IMR-90 (cell line): ENCODE measurements at regions not wholly inside any gene's neighbourhood (a gene's known extent, or its start where the extent isn't known, plus 50 kb on each side); places are given as distances from the start of the nearest gene placed in this dataset.
A peak's percentile ranks its signal among the peaks of the same experiment; 100 is the strongest.

Source experiments
- ATAC-seq: fragments of 200-7000 bp; cut with Tn5 transposase; 2 replicates; pipeline ENCODE4 v1.9.1; 2020; ENCODE audit warnings: low read depth, mild to moderate bottlenecking, moderate library complexity
- BruUV-seq: library from RNA; stranded (reverse); fragments of 400-500 nt; replicated peaks from 2 replicates; lab custom pipeline; 2021; lab: Mats Ljungman, UMichigan
- CTCF ChIA-PET: fragments of 300-600 bp; formaldehyde crosslinking; extraction: SDS; loops from one replicate; lab custom pipeline; 2021; ENCODE audit warnings: antibody characterized with exemption; lab: Yijun Ruan, JAX
- POLR2A ChIA-PET: fragments of 300-600 bp; sonication (Branson Sonifier 250); formaldehyde crosslinking; loops from one replicate; lab custom pipeline; 2022; ENCODE audit warnings: antibody characterized with exemption; ENCODE audit not compliant: unreplicated experiment; lab: Charles Lee
- DNase-seq: peaks from one replicate; pipeline ENCODE4 v3.0.0; 2013
- H2AFZ ChIP-seq: replicated peaks from 2 replicates; pipeline ENCODE3; 2013; ENCODE audit warnings: low read length, mild to moderate bottlenecking; ENCODE audit not compliant: poor library complexity
- H2AK5ac ChIP-seq: 2 replicates; pipeline ENCODE4 v1.6.1; 2013; ENCODE audit warnings: low read depth, low read length, inconsistent platforms
- H2AK9ac ChIP-seq: replicated peaks from 2 replicates; pipeline ENCODE3; 2013; ENCODE audit warnings: mild to moderate bottlenecking, low read depth, low read length, moderate library complexity; ENCODE audit not compliant: poor library complexity
- H2BK120ac ChIP-seq: 2 replicates; pipeline ENCODE4 v1.6.1; 2013; ENCODE audit warnings: low read depth, low read length, inconsistent platforms
- H2BK15ac ChIP-seq: 3 replicates; pipeline ENCODE4 v1.6.1; 2013; ENCODE audit warnings: low read depth, low read length, inconsistent platforms
- H2BK20ac ChIP-seq: 2 replicates; pipeline ENCODE4 v1.6.1; 2013; ENCODE audit warnings: low read depth, mild to moderate bottlenecking, inconsistent platforms, low read length, moderate library complexity
- H2BK5ac ChIP-seq: 2 replicates; pipeline ENCODE4 v1.6.1; 2013; ENCODE audit warnings: mild to moderate bottlenecking, low read depth, low read length, inconsistent platforms; ENCODE audit not compliant: poor library complexity, severe bottlenecking
- H3K14ac ChIP-seq: replicated peaks from 2 replicates; pipeline ENCODE4 v1.6.1; 2013; ENCODE audit warnings: low read depth, low read length, inconsistent platforms
- H3K18ac ChIP-seq: 2 replicates; pipeline ENCODE4 v1.6.1; 2013; ENCODE audit warnings: low read depth, low read length, control low read depth
- H3K23ac ChIP-seq: 2 replicates; pipeline ENCODE4 v1.6.1; 2013; ENCODE audit warnings: low read depth, low read length, inconsistent platforms
- H3K27ac ChIP-seq: 2 replicates; pipeline ENCODE4 v1.5.1; 2013; ENCODE audit warnings: mild to moderate bottlenecking, control low read depth, low read length; ENCODE audit not compliant: insufficient read depth
- H3K27me3 ChIP-seq: 2 replicates; pipeline ENCODE4 v1.6.1; 2013; ENCODE audit warnings: low read length; ENCODE audit not compliant: control insufficient read depth, insufficient read depth
- H3K36me3 ChIP-seq: 2 replicates; pipeline ENCODE4 v1.6.1; 2013; ENCODE audit warnings: low read length, mixed read lengths; ENCODE audit not compliant: control insufficient read depth, insufficient read depth
- H3K4ac ChIP-seq: 2 replicates; pipeline ENCODE4 v1.6.1; 2013; ENCODE audit warnings: low read depth, low read length, inconsistent platforms
- H3K4me1 ChIP-seq: 2 replicates; pipeline ENCODE4 v1.6.1; 2013; ENCODE audit warnings: low read length, mixed read lengths; ENCODE audit not compliant: control insufficient read depth, insufficient read depth
- H3K4me2 ChIP-seq: 2 replicates; pipeline ENCODE4 v1.6.1; 2013; ENCODE audit warnings: low read depth, mild to moderate bottlenecking, control low read depth, low read length, moderate library complexity
- H3K4me3 ChIP-seq: 2 replicates; pipeline ENCODE4 v1.5.1; 2013; ENCODE audit warnings: low read depth, mild to moderate bottlenecking, control low read depth, low read length, moderate library complexity; ENCODE audit not compliant: insufficient read depth
- H3K56ac ChIP-seq: 2 replicates; pipeline ENCODE4 v1.6.1; 2013; ENCODE audit warnings: low read length, inconsistent platforms; ENCODE audit not compliant: insufficient read depth; ENCODE audit errors: extremely low read depth
- H3K79me1 ChIP-seq, 2 experiments: 2 replicates each; pipeline ENCODE4 v1.6.1; 2013; ENCODE audit warnings: low read length in 2 of 2, inconsistent platforms in 1 of 2, low read depth in 1 of 2
- H3K9ac ChIP-seq: 2 replicates; pipeline ENCODE4 v1.6.1; 2013; ENCODE audit warnings: low read depth, low read length, control low read depth
- H3K9me1 ChIP-seq: 2 replicates; pipeline ENCODE4 v1.6.1; 2013; ENCODE audit warnings: low read length, inconsistent platforms; ENCODE audit not compliant: insufficient read depth
- H3K9me3 ChIP-seq: 2 replicates; pipeline ENCODE4 v1.6.1; 2013; ENCODE audit warnings: low read length; ENCODE audit not compliant: control insufficient read depth, insufficient read depth
- H4K20me1 ChIP-seq: 2 replicates; pipeline ENCODE4 v1.6.1; 2013; ENCODE audit warnings: low read length, inconsistent platforms; ENCODE audit not compliant: insufficient read depth
- H4K5ac ChIP-seq: 2 replicates; pipeline ENCODE4 v1.6.1; 2013; ENCODE audit warnings: mild to moderate bottlenecking, low read depth, low read length, control low read depth
- H4K8ac ChIP-seq, 2 experiments: 2 replicates each; pipeline ENCODE4 v1.6.1; 2013; ENCODE audit warnings: low read depth in 2 of 2, low read length in 2 of 2, control low read depth in 1 of 2, inconsistent platforms in 1 of 2
- H4K91ac ChIP-seq: 2 replicates; pipeline ENCODE4 v1.6.1; 2013; ENCODE audit warnings: low read depth, low read length, inconsistent platforms; ENCODE audit not compliant: insufficient read depth
- CEBPB ChIP-seq: IDR thresholded peaks from 2 replicates; pipeline ENCODE4 v1.6.1; 2012; ENCODE audit warnings: low read depth, low read length, improper control_type of control experiment
- FOS ChIP-seq: fragments of 150-350 bp; IDR thresholded peaks from 2 replicates; pipeline ENCODE4 v1.6.1; 2016; ENCODE audit warnings: low read depth, low read length
- MXI1 ChIP-seq: IDR thresholded peaks from 2 replicates; pipeline ENCODE4 v1.6.1; 2012; ENCODE audit warnings: low read depth, mild to moderate bottlenecking, low read length, moderate library complexity, borderline replicate concordance
- RCOR1 ChIP-seq: IDR thresholded peaks from 2 replicates; pipeline ENCODE4 v1.6.1; 2012; ENCODE audit warnings: mild to moderate bottlenecking, low read length, improper control_type of control experiment; ENCODE audit not compliant: insufficient replicate concordance
- RFX5 ChIP-seq: IDR thresholded peaks from 2 replicates; pipeline ENCODE4 v1.8.0; 2012; ENCODE audit warnings: low read depth, mild to moderate bottlenecking, low read length, moderate library complexity
- WGBS, 2 experiments: methylation state at CpG; one replicate each; pipeline versions ENCODE4 v1.1.5 to v1.1.7; 2013; ENCODE audit warnings: missing lambda C conversion rate in 2 of 2; ENCODE audit not compliant: insufficient read length in 1 of 2; ENCODE audit errors: extremely low coverage in 2 of 2; 5-methylcytosine and 5-hydroxymethylcytosine counted together
- dilution Hi-C: fragments of 300-500 bp; cut with HindIII; formaldehyde crosslinking; loops from one replicate; pipeline ENCODE4 v1.14.3; 2018; ENCODE audit warnings: low sequenced_read_pairs; ENCODE audit not compliant: unreplicated experiment
- in situ Hi-C: fragments of 300-500 bp; cut with MboI; formaldehyde crosslinking; loops from 3 replicates; pipeline ENCODE4 v1.14.3; 2019; ENCODE audit warnings: low sequenced_read_pairs, inconsistent platforms, mixed read lengths
- intact Hi-C: fragments of 100-400 bp; cut with micrococcal nuclease; formaldehyde crosslinking; loops from 2 replicates; pipeline ENCODE4 v1.10.0; 2022
- TF ChIP-seq, protein P1 (sequence below): fragments of 150-350 bp; IDR thresholded peaks from 2 replicates; pipeline ENCODE4 v1.6.1; 2017; ENCODE audit warnings: mild to moderate bottlenecking, antibody characterized with exemption, low read length, low read depth
- TF ChIP-seq, protein P2 (sequence below): fragments of 150-350 bp; IDR thresholded peaks from 2 replicates; pipeline ENCODE4 v1.6.1; 2016; ENCODE audit warnings: low read depth, mild to moderate bottlenecking, low read length, moderate library complexity, borderline replicate concordance

DNA sequence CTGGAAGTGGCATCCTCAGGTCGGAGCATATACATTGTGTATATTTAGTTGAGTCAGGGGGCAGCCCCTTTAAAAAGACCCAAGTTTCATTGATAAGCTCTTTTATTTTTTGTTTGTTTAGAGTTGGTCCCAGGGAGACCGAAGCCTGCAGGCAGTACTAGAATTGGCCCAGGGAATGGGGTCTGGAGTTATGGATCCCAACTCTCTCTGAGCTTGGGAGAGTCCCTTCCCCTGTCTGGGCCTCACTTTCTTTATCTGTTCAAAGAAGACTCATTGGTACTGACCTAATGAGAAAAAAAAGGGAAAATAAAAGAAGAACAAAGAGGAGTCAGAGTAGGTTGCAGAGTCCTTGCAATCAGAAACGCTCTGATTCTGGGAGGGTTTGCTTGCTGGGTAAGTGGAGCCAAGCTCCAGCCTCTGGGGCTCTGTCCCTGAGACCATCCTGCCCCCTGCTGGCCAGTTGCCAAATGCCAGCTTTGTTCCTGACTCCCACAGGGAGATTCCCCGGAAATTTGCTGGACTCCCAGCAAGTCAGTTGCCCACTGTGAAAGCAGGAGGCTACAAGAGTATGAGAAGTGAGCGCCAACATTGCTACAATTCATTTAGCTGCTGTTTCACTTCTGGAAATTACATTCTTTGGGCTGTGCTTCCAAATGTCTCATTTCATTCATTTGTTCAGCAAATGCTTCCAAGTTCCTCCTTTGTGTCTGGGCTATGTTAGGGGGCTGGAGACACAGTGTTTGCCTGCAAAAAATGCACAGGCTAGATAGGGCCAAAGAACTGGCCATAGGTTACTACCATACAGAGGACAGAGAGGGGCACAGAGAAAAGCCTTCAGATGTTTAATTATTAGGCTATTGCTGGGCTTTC lies 156.2 kb downstream of the MELK start (continued):
- TF ChIP-seq RCOR1 (no peak), FOS (no peak)

DNA sequence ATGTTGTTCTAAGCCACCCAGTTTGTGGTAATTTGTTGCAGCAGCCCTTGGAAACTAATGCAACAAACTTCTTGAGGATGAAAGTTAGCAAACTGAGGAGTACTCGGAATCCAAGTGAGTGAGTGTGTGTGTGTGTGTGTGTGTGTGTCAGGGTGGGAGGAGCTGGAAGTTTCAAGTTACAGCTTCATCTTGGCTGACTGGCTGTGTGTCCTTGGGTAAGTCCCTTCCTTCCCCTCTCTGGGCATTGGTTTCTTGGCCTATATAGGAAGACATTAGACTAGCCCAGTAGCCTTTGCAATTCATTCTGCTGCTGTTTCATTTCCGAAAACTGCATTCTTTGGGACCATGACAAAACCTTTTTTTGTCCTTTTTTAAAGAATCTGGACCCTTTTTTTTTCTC lies 157.2 kb downstream of the MELK start:
- Histone ChIP-seq H3K9me1 (no peaks in the 10 kb centered on the region), H2BK5ac (no peak overlapping the region), H3K56ac (no peak overlapping the region), H2BK120ac (no peak overlapping the region), H3K79me1 (no peaks in the 10 kb centered on the region), H3K36me3 (no peaks in the 10 kb centered on the region), H3K23ac (no peak overlapping the region), H4K20me1 (no peaks in the 10 kb centered on the region), H2AK5ac (no peak overlapping the region), H3K27ac (no peak overlapping the region), H2BK15ac (no peak overlapping the region), H3K18ac (no peak overlapping the region), H3K4me2 (no peak overlapping the region), H3K9me3 (no peaks in the 10 kb centered on the region), H2AK9ac (no peak overlapping the region), H3K14ac (no peak overlapping the region), H4K91ac (no peak overlapping the region), H3K4me3 (no peak overlapping the region), H4K8ac (no peak overlapping the region), H3K27me3 (no peaks in the 10 kb centered on the region; the same call in 1 of the 2 replicates), H3K4ac (no peak overlapping the region), H2AFZ (peak overlapping the region; percentile 24), H3K9ac (no peak overlapping the region), H2BK20ac (no peak overlapping the region), H4K5ac (no peak overlapping the region), H3K4me1 (no peaks in the 10 kb centered on the region)
- no peak for ATAC-seq
- ChIA-PET POLR2A (no interaction called here), CTCF (no interaction called here)
- TF ChIP-seq CEBPB (no peak), MXI1 (no peak), RFX5 (no peak)
- TF ChIP-seq, protein P1, sequence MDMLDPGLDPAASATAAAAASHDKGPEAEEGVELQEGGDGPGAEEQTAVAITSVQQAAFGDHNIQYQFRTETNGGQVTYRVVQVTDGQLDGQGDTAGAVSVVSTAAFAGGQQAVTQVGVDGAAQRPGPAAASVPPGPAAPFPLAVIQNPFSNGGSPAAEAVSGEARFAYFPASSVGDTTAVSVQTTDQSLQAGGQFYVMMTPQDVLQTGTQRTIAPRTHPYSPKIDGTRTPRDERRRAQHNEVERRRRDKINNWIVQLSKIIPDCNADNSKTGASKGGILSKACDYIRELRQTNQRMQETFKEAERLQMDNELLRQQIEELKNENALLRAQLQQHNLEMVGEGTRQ = no peak
- TF ChIP-seq, protein P2, sequence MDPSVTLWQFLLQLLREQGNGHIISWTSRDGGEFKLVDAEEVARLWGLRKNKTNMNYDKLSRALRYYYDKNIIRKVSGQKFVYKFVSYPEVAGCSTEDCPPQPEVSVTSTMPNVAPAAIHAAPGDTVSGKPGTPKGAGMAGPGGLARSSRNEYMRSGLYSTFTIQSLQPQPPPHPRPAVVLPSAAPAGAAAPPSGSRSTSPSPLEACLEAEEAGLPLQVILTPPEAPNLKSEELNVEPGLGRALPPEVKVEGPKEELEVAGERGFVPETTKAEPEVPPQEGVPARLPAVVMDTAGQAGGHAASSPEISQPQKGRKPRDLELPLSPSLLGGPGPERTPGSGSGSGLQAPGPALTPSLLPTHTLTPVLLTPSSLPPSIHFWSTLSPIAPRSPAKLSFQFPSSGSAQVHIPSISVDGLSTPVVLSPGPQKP = no peak
- intact Hi-C loops (loop anchor here (1.0 to 2.0 kb wide), 5 partner anchors 97 to 323 kb away; no protein-coding TSS in a partner anchor), dilution Hi-C loops (no loop called here), in situ Hi-C loops (loop anchor here (5.0 to 10.0 kb wide), 2 partner anchors 98 to 325 kb away; partner anchors contain the start of gene RNF38)
- peak; percentile 40 for DNase-seq
- 78% methylated on average over 2 of the region's 2 CpGs; no CpG with 5 or more reads in 1 of the 2 experiments for WGBS, 2 experiments
- no TSS peak for BruUV-seq
